Loucy (cell line): ENCODE measurements at regions not wholly inside any gene's neighbourhood (a gene's known extent, or its start where the extent isn't known, plus 50 kb on each side); places are given as distances from the start of the nearest gene placed in this dataset.

ENCODE experiments used
- H2AFZ ChIP-seq: fragments of 200-600 bp; sonication (generic); 2 replicates; pipeline ENCODE4 v1.6.0; 2016; ENCODE audit warnings: antibody characterized with exemption, mild to moderate bottlenecking, low read length, moderate library complexity
- H3F3A ChIP-seq: fragments of 200-600 bp; 2 replicates; pipeline ENCODE4 v1.6.0; 2016; ENCODE audit warnings: antibody characterized with exemption, low read depth, mild to moderate bottlenecking
- H3K27me3 ChIP-seq: fragments of 200-600 bp; sonication (generic); 2 replicates; pipeline ENCODE4 v1.6.1; 2014; ENCODE audit warnings: low read length, mild to moderate bottlenecking; ENCODE audit not compliant: insufficient read depth, poor library complexity, severe bottlenecking
- H3K36me3 ChIP-seq: fragments of 200-600 bp; sonication (generic); 2 replicates; pipeline ENCODE4 v1.6.1; 2016; ENCODE audit warnings: low read length; ENCODE audit not compliant: insufficient read depth
- H3K4me1 ChIP-seq: fragments of 200-600 bp; sonication (generic); 2 replicates; pipeline ENCODE4 v1.5.1; 2014; ENCODE audit warnings: low read length, mild to moderate bottlenecking; ENCODE audit not compliant: insufficient read depth, poor library complexity, severe bottlenecking
- H3K4me2 ChIP-seq: fragments of 200-600 bp; sonication (generic); 2 replicates; pipeline ENCODE4 v1.6.0; 2014; ENCODE audit warnings: antibody characterized with exemption, low read length, low read depth, mild to moderate bottlenecking; ENCODE audit not compliant: poor library complexity, severe bottlenecking
- H3K4me3 ChIP-seq: fragments of 200-600 bp; sonication (generic); 2 replicates; pipeline ENCODE4 v1.5.1; 2014; ENCODE audit warnings: low read length, mild to moderate bottlenecking, mixed read lengths; ENCODE audit not compliant: poor library complexity, severe bottlenecking
- H3K79me2 ChIP-seq: fragments of 200-600 bp; sonication (generic); 2 replicates; pipeline ENCODE4 v1.6.1; 2014; ENCODE audit warnings: low read length; ENCODE audit not compliant: insufficient read depth
- H3K9ac ChIP-seq: fragments of 200-600 bp; sonication (generic); 2 replicates; pipeline ENCODE4 v1.6.0; 2014; ENCODE audit warnings: mild to moderate bottlenecking, low read depth, low read length, moderate library complexity; ENCODE audit not compliant: poor library complexity, severe bottlenecking
- H3K9me2 ChIP-seq: fragments of 200-600 bp; sonication (generic); replicated peaks from 2 replicates; pipeline ENCODE4 v1.6.1; 2016; ENCODE audit warnings: low read depth, low read length, mixed read lengths
- H3K9me3 ChIP-seq: fragments of 200-600 bp; sonication (generic); 2 replicates; pipeline ENCODE4 v1.6.1; 2014; ENCODE audit warnings: mild to moderate bottlenecking, antibody characterized with exemption, low read length, low read depth; ENCODE audit not compliant: insufficient read depth
- H4K20me1 ChIP-seq: fragments of 200-600 bp; sonication (generic); 2 replicates; pipeline ENCODE4 v1.6.0; 2014; ENCODE audit warnings: antibody characterized with exemption, low read length, mild to moderate bottlenecking; ENCODE audit not compliant: insufficient read depth, poor library complexity, severe bottlenecking
- CTCF ChIP-seq: fragments of 200-600 bp; sonication (generic); conservative IDR thresholded peaks from 2 replicates; pipeline ENCODE4 v1.5.1; 2014; ENCODE audit warnings: mild to moderate bottlenecking, antibody characterized with exemption, low read length
- EZH2phosphoT487 ChIP-seq: fragments of 200-600 bp; IDR thresholded peaks from 2 replicates; pipeline ENCODE4 v1.6.1; 2018; ENCODE audit warnings: antibody characterized with exemption, mild to moderate bottlenecking, moderate library complexity, borderline replicate concordance

DNA sequence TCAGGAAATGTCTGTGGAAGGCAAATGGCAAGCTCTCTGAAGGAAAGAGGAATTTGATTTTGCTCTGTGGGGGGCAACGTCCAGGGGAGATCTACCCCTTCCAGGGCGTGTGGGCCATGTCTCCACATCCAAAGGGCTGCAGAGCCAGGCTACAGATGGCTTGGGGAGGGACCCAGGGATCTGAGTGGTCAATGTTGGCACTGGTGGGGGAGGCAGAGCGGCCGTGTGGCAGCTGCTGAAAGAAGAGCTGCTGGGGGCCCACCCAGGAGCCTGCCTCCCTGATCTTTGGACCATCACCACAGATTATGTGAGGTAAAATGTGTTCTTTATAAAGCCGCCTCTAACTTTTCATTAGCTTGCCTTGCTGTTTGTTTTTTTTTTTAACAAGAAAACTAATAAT is 144.1 kb downstream of the HERPUD2 start:
- no peaks in the 10 kb centered on the region for H3F3A ChIP-seq
- no peaks in the 10 kb centered on the region for H3K27me3 ChIP-seq
- no peaks in the 10 kb centered on the region for H4K20me1 ChIP-seq
- H3K9me3 ChIP-seq, result no peaks in the 10 kb centered on the region
- no peak overlapping the region for H3K9ac ChIP-seq
- H3K4me1 ChIP-seq, result peaks cover 9% of the 10 kb centered on the region
- H2AFZ ChIP-seq, result no peak overlapping the region
- no peaks in the 10 kb centered on the region for H3K79me2 ChIP-seq
- no peak overlapping the region for H3K4me3 ChIP-seq
- no peaks in the 10 kb centered on the region for H3K9me2 ChIP-seq
- no peaks in the 10 kb centered on the region for H3K36me3 ChIP-seq
- no peak overlapping the region for H3K4me2 ChIP-seq
- TF ChIP-seq EZH2phosphoT487 (no peak), CTCF (no peak)

DNA sequence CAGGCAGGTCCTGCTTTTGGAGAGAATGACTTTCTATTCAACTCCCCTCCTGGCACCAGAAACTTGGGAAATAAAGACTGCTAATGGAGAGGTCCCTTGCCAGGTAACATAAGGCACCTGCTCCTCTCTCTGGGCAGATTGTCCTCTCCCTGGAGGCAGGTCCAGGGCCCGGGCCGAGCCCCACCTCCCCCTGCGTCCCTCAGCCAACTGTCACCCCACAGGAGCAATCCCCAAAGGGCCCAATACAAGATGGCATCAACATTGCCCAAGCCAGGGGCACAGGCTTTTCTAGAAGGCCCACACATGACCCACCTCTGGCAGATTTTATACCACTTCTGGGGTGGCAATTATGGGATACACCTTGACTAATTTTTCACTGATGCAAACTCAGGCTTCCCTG is 145.2 kb downstream of the HERPUD2 start:
- Histone ChIP-seq H3K4me1 (peaks cover 19% of the 10 kb centered on the region), H3K9me3 (no peaks in the 10 kb centered on the region), H3F3A (no peaks in the 10 kb centered on the region)

DNA sequence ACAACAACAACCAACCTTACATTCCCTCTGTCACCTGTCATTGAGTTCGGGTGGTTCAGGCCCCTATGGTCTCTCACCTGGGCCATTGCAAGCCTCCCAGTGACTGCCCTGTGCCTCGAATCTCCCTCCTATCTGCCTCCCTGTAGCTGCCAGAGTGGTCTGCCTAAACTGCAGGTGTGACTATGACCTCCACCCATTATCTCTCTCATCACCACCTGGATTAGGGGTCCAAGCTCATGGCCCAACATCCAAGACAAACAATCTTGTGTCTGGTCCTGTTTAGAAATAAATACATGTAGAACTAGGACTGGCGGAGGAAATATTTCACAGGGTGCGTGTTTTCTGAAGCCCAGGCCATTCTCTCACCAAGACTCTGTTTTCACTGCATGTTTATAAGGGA is 146.6 kb downstream of the HERPUD2 start:
- Histone ChIP-seq H3K79me2 (no peaks in the 10 kb centered on the region), H3K36me3 (no peaks in the 10 kb centered on the region), H2AFZ (no peak overlapping the region), H3F3A (no peaks in the 10 kb centered on the region), H4K20me1 (no peaks in the 10 kb centered on the region), H3K27me3 (no peaks in the 10 kb centered on the region), H3K9ac (no peak overlapping the region), H3K4me3 (no peak overlapping the region), H3K9me2 (no peaks in the 10 kb centered on the region), H3K4me1 (peaks cover 19% of the 10 kb centered on the region), H3K9me3 (no peaks in the 10 kb centered on the region), H3K4me2 (no peak overlapping the region)
- no peak for TF ChIP-seq EZH2phosphoT487
- TF ChIP-seq CTCF, result no peak

More for the DNA sequence above, 145.2 kb downstream of the HERPUD2 start:
- Histone ChIP-seq H3K9me2 (no peaks in the 10 kb centered on the region), H2AFZ (no peak overlapping the region), H3K27me3 (no peaks in the 10 kb centered on the region), H3K79me2 (no peaks in the 10 kb centered on the region), H4K20me1 (no peaks in the 10 kb centered on the region), H3K9ac (no peak overlapping the region), H3K36me3 (no peaks in the 10 kb centered on the region), H3K4me3 (no peak overlapping the region), H3K4me2 (no peak overlapping the region)
- no peak for TF ChIP-seq CTCF
- TF ChIP-seq EZH2phosphoT487, result no peak
